TTC549 (cell line): ENCODE measurements at regions not wholly inside any gene's neighbourhood (a gene's known extent, or its start where the extent isn't known, plus 50 kb on each side); places are given as distances from the start of the nearest gene placed in this dataset.
A peak's percentile ranks its signal among the peaks of the same experiment; 100 is the strongest.
"Not testable (repeated sequence)": the region's sequence is repeated elsewhere in the genome, so short reads cannot be mapped to it uniquely, and the experiment has no call there.

Source experiments
- FAIRE-seq: peaks from 2 replicates; lab custom pipeline; 2012; peaks lifted over from hg19 to GRCh38; lab: Jason Lieb, UNC

DNA sequence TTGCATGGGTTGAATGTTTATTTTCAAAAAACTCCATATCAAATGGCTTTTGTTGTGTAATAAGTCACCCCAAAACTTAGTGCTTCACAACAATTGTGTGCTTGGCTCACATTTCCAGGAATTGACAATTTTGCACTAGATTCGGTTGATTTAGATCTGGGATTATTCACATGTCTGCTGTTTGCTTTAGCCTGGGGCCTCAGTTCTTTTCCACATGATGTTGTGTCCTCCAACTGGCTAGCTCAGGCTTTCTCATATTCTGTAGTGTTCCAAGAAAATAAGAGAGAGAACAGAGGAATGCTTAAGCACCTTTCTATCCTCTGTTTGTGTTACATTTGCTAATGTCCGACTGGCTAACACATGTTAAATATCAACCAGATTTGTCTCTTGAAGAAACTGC lies 281.5 kb upstream of the ADGRL4 start:
- no peak for FAIRE-seq

DNA sequence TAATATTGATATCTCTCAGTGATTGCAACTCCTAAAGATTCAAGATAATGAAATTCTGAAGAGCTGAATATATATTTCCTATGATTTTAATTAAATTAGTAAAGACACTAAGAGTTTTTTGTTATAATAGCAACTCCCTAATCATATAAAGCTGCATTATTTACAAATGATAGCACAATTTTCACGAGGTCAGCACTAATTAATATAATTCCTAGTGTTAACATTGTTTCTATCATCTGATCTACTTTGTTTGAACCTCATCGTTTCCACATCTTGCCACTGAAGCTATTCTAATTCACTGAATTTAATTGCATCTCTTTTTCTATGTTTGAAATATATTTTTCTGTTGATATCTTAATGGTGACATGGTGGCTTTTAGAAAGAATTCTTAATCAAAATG lies 279.1 kb upstream of the ADGRL4 start:
- no peak for FAIRE-seq

DNA sequence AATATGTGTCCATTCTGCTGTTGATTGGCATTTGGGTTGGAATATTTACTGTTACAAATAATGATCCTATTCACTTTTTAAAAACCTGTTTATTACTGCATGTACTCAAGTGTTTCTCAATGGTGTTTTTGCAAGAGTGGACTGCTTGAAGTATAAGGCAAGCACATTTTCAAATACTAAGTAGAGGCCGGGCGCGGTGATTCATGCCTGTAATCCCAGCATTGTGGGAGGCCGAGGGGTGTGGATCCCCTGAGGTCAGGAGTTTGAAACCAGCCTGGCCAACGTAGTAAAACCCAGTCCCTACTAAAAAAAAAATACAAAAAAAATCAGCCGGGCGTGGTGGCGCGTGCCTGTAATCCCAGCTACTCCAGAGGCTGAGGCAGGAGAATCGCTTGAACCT lies 276.9 kb upstream of the ADGRL4 start:
- FAIRE-seq: no peak

DNA sequence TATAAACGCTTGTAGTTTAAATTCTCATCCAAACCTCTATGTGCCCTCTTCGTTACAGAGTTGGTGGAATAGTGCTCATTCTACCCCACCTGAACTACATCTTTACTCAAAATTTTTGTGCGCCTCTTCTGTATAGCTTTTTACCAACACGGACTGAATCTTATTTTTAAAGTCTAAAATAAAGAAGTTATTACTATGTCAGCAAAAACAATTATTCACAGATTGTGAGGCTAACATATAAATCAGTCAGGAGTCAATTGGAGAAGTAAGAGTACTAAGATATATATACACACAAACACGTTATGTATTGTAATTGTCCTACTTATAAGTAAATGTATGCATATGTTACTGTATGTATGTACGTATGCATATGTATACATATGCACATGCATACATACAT lies 274.9 kb upstream of the ADGRL4 start:
- FAIRE-seq: no peak

DNA sequence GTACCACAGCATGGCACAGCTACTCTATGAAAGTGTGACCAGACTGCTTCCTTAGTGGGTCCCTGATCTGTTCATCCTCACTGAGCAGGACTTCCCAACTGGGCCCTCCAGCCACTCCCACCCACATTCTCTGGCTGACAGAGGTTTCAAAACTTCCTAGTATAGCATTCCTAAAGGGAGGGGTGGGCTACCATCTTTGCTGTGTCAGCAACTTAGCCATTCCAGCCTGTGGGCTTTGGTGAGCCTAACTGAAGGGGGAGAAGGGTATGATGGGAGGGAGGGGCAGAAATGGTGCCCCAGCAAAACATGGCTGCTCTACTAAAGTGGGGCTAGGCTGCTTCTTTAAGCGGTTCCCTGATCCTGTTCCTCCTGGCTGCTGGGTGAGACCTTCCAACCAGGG lies 265.2 kb upstream of the ADGRL4 start:
- FAIRE-seq: no peak

DNA sequence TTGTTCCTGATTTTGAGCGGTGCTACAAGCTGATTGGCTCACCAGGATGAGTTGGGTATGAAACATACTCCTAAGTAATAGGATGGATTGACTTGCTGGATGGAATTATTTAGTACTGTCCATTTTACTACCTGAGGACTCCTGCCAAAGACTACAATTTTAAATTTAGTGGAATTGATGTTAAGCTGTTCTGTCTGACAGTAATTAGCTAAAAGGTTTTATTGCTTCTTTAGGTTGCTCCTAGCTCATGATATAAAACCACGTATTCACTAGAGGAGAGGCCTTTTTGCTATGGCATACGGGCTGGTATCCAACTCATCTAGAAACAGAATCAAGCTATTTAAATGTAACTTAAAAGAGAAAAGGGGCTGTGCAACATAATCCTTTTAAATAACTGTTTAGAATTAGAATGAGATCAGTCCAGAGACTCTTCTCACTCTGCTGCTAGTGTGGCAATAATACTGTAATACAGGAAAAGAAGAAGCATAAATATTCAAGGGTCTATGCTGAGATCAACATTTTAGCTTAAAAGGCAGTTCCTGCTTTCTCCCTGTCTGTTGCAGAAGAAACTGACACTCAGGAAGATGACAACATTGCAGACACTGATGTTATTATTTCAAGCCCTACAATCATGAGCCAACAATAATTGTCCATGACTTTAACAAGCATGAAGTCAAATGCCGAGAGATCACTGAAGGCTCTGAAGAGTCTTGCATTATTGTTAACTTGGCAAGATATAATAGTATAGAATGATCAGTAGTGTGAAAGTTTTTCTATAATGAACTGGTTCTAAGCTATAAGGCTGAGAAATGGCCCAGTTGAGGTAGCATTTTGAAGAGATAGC lies 258.7 kb upstream of the ADGRL4 start:
- no peak for FAIRE-seq

DNA sequence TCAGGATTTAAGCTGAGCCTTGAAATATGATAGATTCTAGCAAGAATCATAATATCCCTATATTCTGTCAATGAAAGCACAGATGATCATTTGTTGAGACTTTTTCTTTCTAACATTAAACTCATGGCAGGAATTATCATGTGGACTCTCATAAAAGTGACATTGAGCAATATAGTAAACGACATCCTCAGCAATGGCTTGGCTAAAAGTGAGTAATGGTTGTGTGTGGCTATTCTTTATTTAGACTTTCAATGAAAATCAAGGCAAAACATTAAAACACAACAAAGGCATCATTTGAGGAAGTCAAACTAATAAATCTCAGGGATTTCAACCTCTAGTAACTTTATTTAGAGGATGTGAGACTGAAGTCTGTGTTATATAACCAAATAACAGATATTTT lies 257.8 kb upstream of the ADGRL4 start:
- no peak for FAIRE-seq

DNA sequence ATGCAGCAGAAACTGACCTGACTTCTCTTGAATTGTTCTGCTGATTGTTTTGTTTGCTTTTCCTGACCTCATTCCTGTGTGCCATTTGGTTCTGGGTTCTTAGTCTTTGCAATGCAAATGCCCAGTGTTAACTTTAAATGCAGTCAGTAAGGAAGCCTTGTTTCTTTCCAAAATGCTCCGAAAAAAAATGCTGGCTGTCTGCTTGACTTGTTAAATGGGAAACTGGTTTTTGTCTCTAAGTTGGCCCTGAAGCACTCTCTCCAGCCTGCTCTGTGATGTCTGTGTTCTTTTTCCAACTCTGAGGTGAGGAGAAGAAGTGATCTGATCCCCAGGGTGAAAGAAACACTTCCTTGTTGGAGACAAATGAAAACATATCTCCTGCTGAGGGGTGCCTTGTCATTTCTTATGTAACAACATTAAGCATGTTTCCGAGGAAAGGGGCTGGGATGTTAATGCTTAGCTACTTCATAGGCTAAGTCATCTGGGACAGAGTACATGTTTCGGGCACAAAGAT lies 256.3 kb upstream of the ADGRL4 start:
- FAIRE-seq: no peak

DNA sequence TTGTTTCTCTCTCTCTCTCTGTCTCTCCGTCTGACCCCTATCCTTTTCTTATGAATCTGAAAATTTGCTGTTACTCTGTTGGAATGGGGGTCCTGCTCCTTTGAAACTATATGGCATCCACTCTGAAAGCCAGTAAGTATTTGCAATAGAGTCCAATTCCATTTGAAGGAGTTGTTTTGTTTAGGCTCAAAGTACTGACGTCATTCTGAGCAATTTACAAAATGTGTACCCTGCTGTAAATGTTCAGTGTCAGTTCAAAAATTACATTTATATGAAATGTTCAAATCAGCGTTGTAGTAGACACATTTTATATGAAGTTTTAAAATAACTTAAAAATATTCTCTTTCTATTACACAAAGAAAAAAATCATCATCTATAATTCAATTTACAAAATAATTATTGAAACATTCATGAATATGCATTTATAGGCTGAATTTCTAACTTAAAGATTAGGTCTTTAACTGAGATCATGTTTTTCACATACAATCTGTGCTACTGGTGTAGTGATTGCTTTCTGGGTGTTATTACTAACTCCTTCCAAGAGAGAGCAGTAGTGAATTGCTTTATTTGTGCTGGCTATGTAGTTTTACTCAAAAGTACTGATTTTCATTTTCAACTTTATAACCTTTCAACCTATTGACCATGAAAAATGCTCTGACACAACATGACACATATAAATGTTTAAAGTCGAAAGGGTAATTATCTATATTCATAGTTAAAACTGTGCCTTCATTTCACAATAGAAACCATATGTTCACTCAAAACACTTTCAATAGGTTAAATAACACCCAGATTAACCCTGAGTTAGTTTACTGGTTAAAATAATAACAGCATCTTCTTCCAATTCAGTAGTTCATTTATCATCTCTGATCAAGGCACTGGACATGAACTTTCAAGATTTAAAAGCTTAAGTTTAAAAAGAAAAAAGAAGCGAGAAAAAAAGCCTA lies 253.1 kb upstream of the ADGRL4 start:
- peak; percentile 61 for FAIRE-seq

DNA sequence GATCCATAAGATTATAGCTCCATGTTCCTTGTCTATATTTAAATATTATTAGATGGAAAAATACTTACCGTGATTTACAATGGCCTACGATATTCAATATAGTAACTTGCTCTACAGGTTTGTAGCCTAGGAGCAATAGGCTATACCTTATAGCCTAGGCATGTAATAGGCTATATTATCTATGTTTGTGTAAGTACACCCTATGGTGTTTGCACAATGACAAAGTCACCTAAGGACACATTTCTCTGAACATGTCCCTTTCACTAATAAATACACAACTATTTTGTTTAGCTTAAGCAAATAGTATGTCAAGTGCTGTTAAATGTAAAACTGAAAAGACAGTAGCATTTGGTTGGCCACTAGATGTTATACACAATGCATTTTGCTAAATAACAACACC lies 248.9 kb upstream of the ADGRL4 start:
- no peak for FAIRE-seq

DNA sequence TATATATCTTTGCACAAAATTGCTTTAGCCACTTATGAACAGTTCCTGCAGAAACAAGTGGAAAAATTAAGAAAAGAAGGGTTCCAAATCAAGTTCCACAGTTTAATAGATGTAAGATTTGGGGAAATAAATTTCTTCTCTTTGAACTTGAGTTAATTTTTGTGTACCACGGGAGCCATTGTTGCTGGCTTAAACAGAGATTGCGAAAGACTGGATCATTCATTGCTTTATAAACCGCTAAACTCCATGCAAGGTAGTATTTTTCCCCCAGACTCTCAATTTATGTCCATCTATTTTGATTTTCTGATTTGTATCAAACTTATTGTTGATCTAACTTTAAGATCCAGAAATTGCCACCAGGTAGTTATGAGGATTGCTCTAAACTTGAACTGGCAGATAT lies 246.1 kb upstream of the ADGRL4 start:
- FAIRE-seq: no peak

DNA sequence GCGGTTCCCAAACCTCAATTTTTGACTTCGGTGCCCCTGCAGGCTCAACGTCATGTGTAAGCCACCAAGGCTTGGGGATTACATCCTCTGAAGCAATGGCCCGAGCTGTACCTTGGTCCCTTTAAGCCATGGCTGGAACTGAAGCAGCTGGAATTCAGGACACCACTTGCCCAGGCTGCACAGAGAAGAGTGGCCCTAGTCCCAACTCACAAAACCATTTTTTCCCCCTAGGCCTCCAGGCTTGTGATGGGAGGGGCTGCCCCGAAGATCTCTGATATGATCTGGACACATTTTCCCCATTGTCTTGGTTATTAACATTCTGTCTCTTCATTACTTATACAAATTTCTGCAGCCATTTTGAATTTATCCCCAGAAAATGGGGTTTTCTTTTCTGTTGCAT lies 233.3 kb upstream of the ADGRL4 start:
- FAIRE-seq: no peak

DNA sequence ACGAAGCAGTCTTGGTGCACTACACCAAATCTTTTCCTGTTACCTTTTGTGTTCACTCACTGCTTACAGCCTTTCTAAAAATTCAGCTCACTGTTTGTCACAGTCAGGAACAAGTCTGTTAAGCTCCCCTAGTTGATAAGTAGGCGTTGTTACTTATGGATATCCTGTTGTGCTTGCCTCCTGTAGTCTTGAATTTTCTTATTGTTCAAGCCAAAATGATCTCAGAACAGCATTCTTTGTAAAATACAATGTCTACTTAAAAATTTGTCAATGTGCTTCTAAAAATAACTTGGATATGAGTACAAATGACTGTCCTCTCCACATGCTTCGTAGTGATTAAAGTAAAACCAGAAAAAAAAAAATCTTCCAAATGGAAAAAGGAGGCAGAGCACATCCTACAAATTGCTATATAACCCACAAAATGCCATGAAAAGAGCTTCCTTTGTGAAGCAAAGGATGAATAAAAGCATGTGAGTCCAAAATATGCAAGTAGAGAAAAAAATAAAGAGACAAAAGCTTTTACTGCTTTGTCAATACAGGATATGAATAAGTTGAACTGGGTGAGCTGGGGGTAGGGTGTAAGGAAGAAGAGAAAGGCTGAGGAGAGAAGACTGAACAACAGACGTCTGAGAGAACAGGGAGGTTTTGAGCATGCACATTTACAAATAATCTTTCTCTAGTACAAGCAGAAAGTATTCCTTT lies 228.9 kb upstream of the ADGRL4 start:
- FAIRE-seq: no peak

DNA sequence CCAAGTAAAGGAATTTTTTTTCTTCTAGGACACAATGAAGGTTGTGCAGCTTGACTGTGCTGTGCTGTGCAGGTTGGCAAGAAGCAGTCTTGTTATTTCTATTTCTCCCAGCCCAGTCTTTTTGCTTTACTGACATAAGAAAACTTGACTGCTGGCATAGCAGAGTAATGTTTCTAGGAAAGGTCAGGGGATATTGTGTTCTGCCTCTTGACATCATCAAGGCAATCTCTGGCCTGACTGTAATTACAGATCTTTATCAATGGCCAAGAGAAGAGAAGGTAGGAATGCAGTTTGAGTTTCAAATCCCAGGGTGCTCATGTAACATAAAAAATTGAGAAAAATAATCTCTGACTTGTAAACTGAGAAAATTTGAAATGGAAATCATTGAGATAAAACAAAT lies 226.3 kb upstream of the ADGRL4 start:
- FAIRE-seq: no peak

DNA sequence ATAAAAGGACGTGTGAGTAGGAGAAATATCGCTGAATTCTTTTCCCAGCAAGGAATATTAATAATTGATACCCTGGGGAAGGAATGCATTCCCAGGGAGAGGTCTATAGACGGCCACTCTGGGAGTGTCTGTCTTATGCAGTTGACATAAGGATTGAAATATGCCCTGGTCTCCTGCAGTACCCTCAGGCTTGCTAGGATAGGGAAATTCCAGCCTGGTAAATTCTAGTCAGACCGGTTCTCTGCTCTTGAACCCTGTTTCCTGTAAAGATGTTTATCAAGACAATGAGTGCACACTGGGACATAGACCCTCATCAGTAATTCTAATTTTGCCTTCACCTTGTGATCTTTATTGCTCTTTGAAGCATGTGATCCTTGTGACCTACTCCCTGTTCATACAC lies 224.2 kb upstream of the ADGRL4 start:
- not testable (repeated sequence) for FAIRE-seq

DNA sequence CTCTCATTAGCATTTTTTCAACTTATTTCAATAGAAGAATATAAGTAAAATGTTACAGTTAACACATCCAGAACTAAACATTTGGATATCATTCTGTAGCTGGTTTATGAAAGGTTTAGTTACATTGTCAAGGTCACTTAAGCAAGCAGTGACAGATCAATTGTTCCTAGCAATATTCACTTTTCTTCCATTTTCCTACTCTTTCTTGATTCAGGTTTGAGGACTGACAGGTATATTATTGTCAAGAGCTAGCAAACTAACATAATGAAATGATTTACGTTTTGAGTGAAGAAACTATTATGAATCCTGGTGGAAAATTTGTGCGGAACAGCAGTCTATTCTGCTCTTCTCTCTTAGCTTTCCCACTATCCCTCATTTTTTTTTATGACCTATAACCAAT lies 220.4 kb upstream of the ADGRL4 start:
- no peak for FAIRE-seq

DNA sequence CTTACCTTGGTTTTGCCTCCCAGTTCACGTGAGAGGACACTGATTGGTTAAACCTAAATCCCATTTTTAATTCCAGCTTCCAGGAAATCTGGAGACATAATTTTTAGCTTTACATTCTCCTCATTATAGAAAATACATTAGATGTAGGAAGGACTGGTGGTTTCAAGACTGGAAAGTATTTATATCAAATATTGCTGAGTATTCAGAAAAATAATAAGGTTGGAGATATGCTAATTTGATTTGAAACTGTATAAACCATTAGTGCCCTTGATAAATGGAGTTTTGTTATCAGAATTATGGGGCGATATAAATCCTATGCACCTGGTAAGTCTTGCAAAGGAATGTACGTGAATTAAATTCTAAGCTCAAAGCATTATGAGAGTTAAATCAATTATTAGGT lies 218.0 kb upstream of the ADGRL4 start:
- FAIRE-seq: no peak

DNA sequence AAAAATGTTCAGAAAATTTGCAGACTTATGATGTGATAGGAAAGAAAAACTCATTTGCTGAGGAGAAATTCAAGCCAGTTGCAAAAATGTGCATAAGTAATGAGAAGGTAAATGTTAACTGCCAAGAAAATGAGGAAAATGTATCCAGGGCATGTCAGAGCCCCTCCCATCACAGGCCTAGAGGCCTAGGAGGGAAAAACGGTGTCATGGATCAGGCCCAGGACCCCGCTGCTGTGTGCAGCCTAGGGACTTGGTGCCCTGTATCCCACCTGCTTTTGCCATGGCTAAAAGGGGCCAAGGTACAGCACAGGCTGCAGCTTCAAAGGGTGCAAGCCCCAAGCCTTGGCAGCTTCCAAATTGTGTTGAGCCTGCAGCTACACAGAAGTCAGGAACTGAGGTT lies 214.0 kb upstream of the ADGRL4 start:
- FAIRE-seq: no peak

DNA sequence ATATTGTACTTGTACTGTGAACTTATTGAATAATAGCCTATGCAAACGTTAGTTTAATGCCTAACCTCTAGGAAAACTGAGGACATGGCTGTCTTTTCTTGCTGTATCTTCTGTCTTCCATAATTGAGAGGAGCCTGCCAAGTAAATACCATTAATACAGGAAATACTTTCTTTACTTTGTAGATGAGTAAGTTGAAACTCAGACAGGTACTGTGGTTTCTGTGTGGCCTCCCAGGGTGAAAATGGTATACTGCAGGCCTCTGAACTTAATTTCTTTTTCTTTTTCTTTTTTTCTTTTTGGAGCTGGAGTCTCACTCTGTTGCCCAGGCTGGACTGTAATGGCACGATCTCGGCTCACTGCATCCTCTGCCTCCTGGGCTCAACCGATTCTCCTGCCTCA lies 208.8 kb upstream of the ADGRL4 start:
- no peak for FAIRE-seq

DNA sequence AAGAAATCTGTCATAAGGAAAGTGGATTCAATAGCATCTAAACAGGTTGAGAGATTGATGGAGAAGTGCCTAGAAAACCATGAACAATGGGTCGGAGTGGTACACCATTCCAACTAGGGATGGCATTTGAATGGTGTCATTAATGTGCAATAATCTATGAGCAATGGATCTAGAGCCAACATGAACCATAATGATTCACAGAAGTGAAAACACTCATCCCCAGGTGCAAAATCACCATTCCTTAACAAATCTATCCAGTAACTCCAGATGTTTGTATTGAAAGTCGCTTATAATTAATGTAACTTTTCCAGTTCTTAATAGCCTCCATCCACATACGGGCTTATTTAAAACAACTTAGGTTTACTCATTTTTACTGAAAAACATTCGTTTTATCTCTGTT lies 201.3 kb upstream of the ADGRL4 start:
- no peak for FAIRE-seq

DNA sequence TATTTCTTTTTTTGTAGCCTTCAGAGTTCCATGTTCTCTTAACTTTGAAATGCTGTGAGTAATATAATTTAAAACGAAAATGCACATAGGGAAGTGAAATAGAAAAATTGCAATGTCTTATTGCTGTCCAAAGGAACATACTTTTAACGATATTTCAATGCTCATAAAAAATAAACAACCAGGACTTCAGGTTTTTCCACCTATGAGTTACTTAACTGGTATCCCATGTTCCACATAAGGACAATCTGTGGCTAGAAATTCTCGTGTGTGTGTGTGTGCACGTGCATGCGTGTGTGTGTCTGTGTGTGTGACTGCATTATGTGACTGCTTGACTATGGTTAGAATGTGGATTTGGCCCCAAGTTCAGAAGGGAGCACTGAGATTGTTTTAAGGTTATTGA lies 200.8 kb upstream of the ADGRL4 start:
- no peak for FAIRE-seq

DNA sequence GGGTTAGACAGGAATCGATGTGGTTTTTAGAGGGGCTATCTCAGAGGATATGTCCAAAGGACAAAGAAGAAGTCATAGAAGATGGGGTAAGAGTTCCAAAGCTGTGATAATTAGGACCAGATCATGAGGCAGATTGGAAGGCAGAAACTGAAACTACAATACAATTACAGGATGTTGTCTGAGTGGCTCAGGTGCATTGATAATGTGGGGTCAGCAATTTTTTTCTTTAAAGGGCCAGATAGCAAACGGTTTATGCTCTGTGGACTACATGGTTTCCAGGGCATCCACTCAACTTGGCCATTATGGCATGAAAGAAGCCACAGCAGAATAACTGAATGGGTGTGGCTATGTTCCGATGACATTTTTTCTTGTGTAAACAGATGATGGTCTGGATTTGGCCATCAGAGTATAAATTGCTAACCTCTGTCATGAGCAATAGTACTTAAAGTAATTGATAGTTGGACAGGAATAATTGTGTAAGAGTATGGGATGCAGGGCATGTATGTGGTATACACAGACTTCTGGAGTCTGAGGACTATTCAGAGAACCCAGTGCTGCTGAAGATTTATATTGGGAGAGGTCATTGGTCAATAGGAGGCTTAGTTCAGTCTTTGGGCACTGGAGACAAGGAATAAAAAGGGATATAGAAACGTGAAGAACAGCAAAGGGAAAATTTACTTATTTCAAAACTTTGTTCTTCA lies 198.4 kb upstream of the ADGRL4 start:
- no peak for FAIRE-seq
